ENCODE measurements at regions not wholly inside any gene's neighbourhood (a gene's known extent, or its start where the extent isn't known, plus 50 kb on each side); places are given as distances from the start of the nearest gene placed in this dataset.

DNA sequence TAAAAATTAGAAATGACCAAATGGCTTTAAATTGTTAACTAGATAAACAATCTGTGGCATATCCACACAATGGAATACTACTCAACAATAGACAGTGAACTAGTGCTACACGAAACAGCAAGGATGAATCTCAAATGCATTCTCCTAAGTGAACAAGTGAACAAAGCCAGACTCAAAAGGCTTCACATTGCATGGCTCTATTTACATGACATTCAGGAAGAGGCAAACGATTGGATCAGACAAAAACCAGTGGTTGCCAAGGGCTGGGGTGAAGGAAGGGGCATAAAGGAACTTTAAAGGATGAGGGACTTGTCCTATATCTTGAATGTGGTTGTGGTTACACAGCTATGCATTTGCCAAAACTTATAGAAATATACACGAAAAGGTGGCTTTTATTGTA, 184.3 kb downstream of the RPIA start:
- TF ChIP-seq, protein P1, sequence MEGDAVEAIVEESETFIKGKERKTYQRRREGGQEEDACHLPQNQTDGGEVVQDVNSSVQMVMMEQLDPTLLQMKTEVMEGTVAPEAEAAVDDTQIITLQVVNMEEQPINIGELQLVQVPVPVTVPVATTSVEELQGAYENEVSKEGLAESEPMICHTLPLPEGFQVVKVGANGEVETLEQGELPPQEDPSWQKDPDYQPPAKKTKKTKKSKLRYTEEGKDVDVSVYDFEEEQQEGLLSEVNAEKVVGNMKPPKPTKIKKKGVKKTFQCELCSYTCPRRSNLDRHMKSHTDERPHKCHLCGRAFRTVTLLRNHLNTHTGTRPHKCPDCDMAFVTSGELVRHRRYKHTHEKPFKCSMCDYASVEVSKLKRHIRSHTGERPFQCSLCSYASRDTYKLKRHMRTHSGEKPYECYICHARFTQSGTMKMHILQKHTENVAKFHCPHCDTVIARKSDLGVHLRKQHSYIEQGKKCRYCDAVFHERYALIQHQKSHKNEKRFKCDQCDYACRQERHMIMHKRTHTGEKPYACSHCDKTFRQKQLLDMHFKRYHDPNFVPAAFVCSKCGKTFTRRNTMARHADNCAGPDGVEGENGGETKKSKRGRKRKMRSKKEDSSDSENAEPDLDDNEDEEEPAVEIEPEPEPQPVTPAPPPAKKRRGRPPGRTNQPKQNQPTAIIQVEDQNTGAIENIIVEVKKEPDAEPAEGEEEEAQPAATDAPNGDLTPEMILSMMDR (IDR thresholded peaks at IDR 0.05; ENCODE audit: extremely low read depth in 1 of 2, insufficient read depth in 1 of 2, low read depth in 1 of 2, low read length in 2 of 2) = no peak
- TF ChIP-seq MAX (IDR thresholded peaks at IDR 0.05; ENCODE audit: insufficient read depth, insufficient read length) (no peak), POLR2AphosphoS5 (IDR thresholded peaks at IDR 0.05; ENCODE audit: insufficient read depth, low read depth, low read length) (no peak), MYC (IDR thresholded peaks at IDR 0.05; ENCODE audit: low read depth, low read length) (no peak), EZH2 (IDR thresholded peaks at IDR 0.05; ENCODE audit: borderline replicate concordance, low read depth, low read length, severe bottlenecking) (no peak)
